Neural cell (in vitro differentiated cells): ENCODE measurements at regions not wholly inside any gene's neighbourhood (a gene's known extent, or its start where the extent isn't known, plus 50 kb on each side); places are given as distances from the start of the nearest gene placed in this dataset.

Experiments
- H2AFZ ChIP-seq: fragments of 200-600, 300-800 bp; sonication (generic), shearing (Covaris generic); 2 replicates; pipeline ENCODE4 v1.6.0; 2014; ENCODE audit warnings: low read depth, mild to moderate bottlenecking, antibody characterized with exemption, low read length, moderate library complexity
- H3F3A ChIP-seq: fragments of 200-600 bp; shearing (Covaris generic); 2 replicates; pipeline ENCODE4 v1.6.1; 2016; ENCODE audit warnings: mild to moderate bottlenecking, moderate library complexity, mixed read lengths, antibody characterized with exemption, low read length; ENCODE audit not compliant: insufficient read depth, poor library complexity, severe bottlenecking
- H3K27ac ChIP-seq: fragments of 200-600, 300-800 bp; sonication (generic), shearing (Covaris generic); 2 replicates; pipeline ENCODE4 v1.5.1; 2014; ENCODE audit warnings: mild to moderate bottlenecking, low read length, moderate library complexity
- H3K27me3 ChIP-seq: fragments of 300-800, 200-600 bp; sonication (generic), shearing (Covaris generic); 2 replicates; pipeline ENCODE4 v1.6.0; 2014; ENCODE audit warnings: mild to moderate bottlenecking, low read depth, low read length, moderate library complexity; ENCODE audit not compliant: insufficient read depth
- H3K36me3 ChIP-seq: fragments of 300-800, 200-600 bp; sonication (generic), shearing (Covaris generic); 2 replicates; pipeline ENCODE4 v1.5.1; 2014; ENCODE audit warnings: mild to moderate bottlenecking, antibody characterized with exemption, low read length, moderate library complexity; ENCODE audit not compliant: insufficient read depth
- H3K4me2 ChIP-seq: fragments of 300-800, 200-600 bp; sonication (generic), shearing (Covaris generic); 2 replicates; pipeline ENCODE4 v1.6.0; 2014; ENCODE audit warnings: mild to moderate bottlenecking, low read length
- H3K4me3 ChIP-seq: fragments of 300-800, 200-600 bp; sonication (generic), shearing (Covaris generic); 2 replicates; pipeline ENCODE4 v1.5.1; 2014; ENCODE audit warnings: mild to moderate bottlenecking, low read length, moderate library complexity
- H3K79me2 ChIP-seq: fragments of 200-600 bp; shearing (Covaris generic); replicated peaks from 2 replicates; pipeline ENCODE4 v1.6.0; 2014; ENCODE audit warnings: mild to moderate bottlenecking, low read length, moderate library complexity; ENCODE audit not compliant: insufficient read depth
- H3K9ac ChIP-seq: fragments of 300-800, 200-600 bp; sonication (generic), shearing (Covaris generic); 2 replicates; pipeline ENCODE4 v1.6.1; 2016; ENCODE audit warnings: mild to moderate bottlenecking, low read length, mixed read lengths
- H3K9me2 ChIP-seq: fragments of 200-600 bp; shearing (Covaris generic); 2 replicates; pipeline ENCODE4 v1.6.1; 2016; ENCODE audit warnings: mild to moderate bottlenecking, low read length, mixed read lengths; ENCODE audit not compliant: insufficient read depth
- H3K9me3 ChIP-seq: fragments of 200-600, 300-800 bp; sonication (generic), shearing (Covaris generic); 2 replicates; pipeline ENCODE4 v1.6.1; 2016; ENCODE audit warnings: mild to moderate bottlenecking, mixed run types, low read length, moderate library complexity, mixed read lengths
- H4K20me1 ChIP-seq: fragments of 200-600 bp; shearing (Covaris generic); 2 replicates; pipeline ENCODE4 v1.6.1; 2016; ENCODE audit warnings: mild to moderate bottlenecking, mixed run types; ENCODE audit not compliant: insufficient read depth
- EP300 ChIP-seq: fragments of 450-650 bp; conservative IDR thresholded peaks from 2 replicates; pipeline ENCODE4 v1.6.1; 2014; ENCODE audit warnings: antibody characterized with exemption, mild to moderate bottlenecking, moderate library complexity; ENCODE audit not compliant: poor library complexity, severe bottlenecking
- EZH2 ChIP-seq: fragments of 200-600, 300-800 bp; shearing (Covaris generic), sonication (generic); IDR thresholded peaks from 2 replicates; pipeline ENCODE4 v1.6.1; 2014; ENCODE audit warnings: antibody characterized with exemption, low read length, borderline replicate concordance, mild to moderate bottlenecking; ENCODE audit not compliant: insufficient read depth, poor library complexity, severe bottlenecking
- MXI1 ChIP-seq: fragments of 450-650 bp; conservative IDR thresholded peaks from 2 replicates; pipeline ENCODE4 v1.6.1; 2014; ENCODE audit warnings: antibody characterized with exemption, mild to moderate bottlenecking; ENCODE audit not compliant: poor library complexity, severe bottlenecking
- POLR2AphosphoS5 ChIP-seq: IDR thresholded peaks from 2 replicates; pipeline ENCODE4 v1.6.1; 2012
- RAD21 ChIP-seq: fragments of 450-650 bp; conservative IDR thresholded peaks from 2 replicates; pipeline ENCODE4 v1.6.1; 2014; ENCODE audit warnings: antibody characterized with exemption, mild to moderate bottlenecking, moderate library complexity
- SMC3 ChIP-seq: fragments of 450-650 bp; conservative IDR thresholded peaks from 2 replicates; pipeline ENCODE4 v1.6.1; 2014; ENCODE audit warnings: antibody characterized with exemption, mild to moderate bottlenecking, moderate library complexity; ENCODE audit not compliant: poor library complexity
- TAF1 ChIP-seq: IDR thresholded peaks from 2 replicates; pipeline ENCODE4 v1.6.1; 2012; ENCODE audit warnings: low read depth
- TF ChIP-seq, protein P1 (sequence below): IDR thresholded peaks from 2 replicates; pipeline ENCODE4 v1.6.1; 2012; ENCODE audit warnings: borderline replicate concordance
- TF ChIP-seq, protein P2 (sequence below): fragments of 450-650 bp; IDR thresholded peaks from 2 replicates; pipeline ENCODE4 v1.5.1; 2014; ENCODE audit warnings: antibody characterized with exemption, mild to moderate bottlenecking, moderate library complexity; ENCODE audit not compliant: poor library complexity, severe bottlenecking

DNA sequence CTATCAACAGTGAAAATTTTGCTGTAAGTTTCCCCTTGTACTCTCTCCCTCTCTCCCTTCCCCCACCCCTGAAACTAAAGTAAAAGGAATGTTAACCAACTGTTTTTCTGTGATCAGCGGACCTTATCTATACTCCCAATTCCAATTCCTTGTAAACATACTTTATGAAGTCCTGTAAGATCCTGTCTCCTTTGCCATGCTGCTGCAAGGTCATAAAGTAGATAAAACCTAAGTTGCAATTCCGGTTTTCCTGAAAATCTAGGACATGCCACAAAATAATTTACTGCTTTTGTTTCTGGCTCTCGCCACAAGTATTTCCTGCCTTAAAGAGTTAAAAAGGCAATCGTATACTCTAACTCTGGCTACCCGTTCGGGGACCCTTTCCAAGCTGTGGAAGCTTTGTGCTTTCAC lies 1469.0 kb downstream of the LRRC4C start:
- H3K9ac ChIP-seq, result no peak overlapping the region
- no peak for TF ChIP-seq POLR2AphosphoS5
- TF ChIP-seq RAD21, result no peak
- no peak for TF ChIP-seq TAF1
- TF ChIP-seq SMC3, result no peak
- no peak for TF ChIP-seq EP300
- no peaks in the 10 kb centered on the region for H3K9me2 ChIP-seq
- H3F3A ChIP-seq, result no peaks in the 10 kb centered on the region
- no peak overlapping the region for H3K4me3 ChIP-seq
- no peaks in the 10 kb centered on the region for H3K9me3 ChIP-seq
- no peak overlapping the region for H3K27ac ChIP-seq
- H4K20me1 ChIP-seq, result no peaks in the 10 kb centered on the region
- H3K27me3 ChIP-seq, result no peaks in the 10 kb centered on the region
- no peak overlapping the region for H3K4me2 ChIP-seq
- H3K79me2 ChIP-seq, result no peaks in the 10 kb centered on the region
- no peaks in the 10 kb centered on the region for H3K36me3 ChIP-seq
- H2AFZ ChIP-seq, result no peak overlapping the region

DNA sequence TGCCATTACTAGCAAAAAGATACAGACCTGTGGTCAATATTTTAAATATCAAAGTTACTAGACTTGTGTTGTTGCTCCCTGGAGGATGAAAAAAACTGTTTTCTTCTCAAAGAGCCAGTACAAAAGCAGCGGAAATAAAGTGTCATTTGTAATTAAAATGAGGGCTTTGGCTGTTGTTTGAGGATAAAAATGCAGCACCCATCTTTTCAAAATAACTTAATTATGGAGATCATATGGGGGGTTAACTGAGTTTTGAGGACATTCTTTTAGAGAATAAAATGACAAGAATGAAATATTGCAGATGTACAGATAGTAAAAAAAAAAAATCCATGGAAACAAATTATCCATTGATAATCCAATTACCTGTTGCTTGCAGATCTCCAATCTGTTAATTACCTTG lies 1484.4 kb downstream of the LRRC4C start:
- Histone ChIP-seq H3K27me3 (no peaks in the 10 kb centered on the region), H3K79me2 (no peaks in the 10 kb centered on the region), H3F3A (no peaks in the 10 kb centered on the region), H3K27ac (no peak overlapping the region), H3K9me2 (no peaks in the 10 kb centered on the region), H3K4me2 (no peak overlapping the region), H3K9ac (no peak overlapping the region), H4K20me1 (no peaks in the 10 kb centered on the region), H2AFZ (no peak overlapping the region), H3K36me3 (no peaks in the 10 kb centered on the region), H3K4me3 (no peak overlapping the region), H3K9me3 (no peaks in the 10 kb centered on the region)
- TF ChIP-seq, protein P1, sequence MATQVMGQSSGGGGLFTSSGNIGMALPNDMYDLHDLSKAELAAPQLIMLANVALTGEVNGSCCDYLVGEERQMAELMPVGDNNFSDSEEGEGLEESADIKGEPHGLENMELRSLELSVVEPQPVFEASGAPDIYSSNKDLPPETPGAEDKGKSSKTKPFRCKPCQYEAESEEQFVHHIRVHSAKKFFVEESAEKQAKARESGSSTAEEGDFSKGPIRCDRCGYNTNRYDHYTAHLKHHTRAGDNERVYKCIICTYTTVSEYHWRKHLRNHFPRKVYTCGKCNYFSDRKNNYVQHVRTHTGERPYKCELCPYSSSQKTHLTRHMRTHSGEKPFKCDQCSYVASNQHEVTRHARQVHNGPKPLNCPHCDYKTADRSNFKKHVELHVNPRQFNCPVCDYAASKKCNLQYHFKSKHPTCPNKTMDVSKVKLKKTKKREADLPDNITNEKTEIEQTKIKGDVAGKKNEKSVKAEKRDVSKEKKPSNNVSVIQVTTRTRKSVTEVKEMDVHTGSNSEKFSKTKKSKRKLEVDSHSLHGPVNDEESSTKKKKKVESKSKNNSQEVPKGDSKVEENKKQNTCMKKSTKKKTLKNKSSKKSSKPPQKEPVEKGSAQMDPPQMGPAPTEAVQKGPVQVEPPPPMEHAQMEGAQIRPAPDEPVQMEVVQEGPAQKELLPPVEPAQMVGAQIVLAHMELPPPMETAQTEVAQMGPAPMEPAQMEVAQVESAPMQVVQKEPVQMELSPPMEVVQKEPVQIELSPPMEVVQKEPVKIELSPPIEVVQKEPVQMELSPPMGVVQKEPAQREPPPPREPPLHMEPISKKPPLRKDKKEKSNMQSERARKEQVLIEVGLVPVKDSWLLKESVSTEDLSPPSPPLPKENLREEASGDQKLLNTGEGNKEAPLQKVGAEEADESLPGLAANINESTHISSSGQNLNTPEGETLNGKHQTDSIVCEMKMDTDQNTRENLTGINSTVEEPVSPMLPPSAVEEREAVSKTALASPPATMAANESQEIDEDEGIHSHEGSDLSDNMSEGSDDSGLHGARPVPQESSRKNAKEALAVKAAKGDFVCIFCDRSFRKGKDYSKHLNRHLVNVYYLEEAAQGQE, result no peak
- TF ChIP-seq SMC3, result no peak
- no peak for TF ChIP-seq EZH2
- TF ChIP-seq, protein P2, sequence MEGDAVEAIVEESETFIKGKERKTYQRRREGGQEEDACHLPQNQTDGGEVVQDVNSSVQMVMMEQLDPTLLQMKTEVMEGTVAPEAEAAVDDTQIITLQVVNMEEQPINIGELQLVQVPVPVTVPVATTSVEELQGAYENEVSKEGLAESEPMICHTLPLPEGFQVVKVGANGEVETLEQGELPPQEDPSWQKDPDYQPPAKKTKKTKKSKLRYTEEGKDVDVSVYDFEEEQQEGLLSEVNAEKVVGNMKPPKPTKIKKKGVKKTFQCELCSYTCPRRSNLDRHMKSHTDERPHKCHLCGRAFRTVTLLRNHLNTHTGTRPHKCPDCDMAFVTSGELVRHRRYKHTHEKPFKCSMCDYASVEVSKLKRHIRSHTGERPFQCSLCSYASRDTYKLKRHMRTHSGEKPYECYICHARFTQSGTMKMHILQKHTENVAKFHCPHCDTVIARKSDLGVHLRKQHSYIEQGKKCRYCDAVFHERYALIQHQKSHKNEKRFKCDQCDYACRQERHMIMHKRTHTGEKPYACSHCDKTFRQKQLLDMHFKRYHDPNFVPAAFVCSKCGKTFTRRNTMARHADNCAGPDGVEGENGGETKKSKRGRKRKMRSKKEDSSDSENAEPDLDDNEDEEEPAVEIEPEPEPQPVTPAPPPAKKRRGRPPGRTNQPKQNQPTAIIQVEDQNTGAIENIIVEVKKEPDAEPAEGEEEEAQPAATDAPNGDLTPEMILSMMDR, result no peak
- TF ChIP-seq POLR2AphosphoS5, result no peak
- no peak for TF ChIP-seq RAD21
- TF ChIP-seq TAF1, result no peak
- no peak for TF ChIP-seq EP300
- no peak for TF ChIP-seq MXI1

DNA sequence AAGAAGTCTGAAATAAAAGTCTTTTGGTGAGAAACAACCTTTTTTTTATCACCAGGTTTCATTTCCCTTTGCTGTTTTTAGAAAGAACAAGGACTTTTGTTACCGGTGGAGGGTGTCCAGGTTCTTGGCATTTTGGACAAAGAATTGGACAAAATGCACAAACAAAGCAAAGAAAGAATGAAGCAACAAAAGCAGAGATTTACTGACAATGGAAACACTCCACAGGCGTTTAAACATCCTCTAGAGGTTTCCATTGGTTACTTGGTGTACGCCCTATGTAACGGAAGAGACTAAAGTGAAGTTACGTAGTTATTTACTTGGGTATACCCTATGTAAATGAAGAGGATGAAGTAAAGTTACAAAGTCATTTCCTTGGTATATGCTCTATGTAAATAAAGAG lies 1487.0 kb downstream of the LRRC4C start:
- Histone ChIP-seq H3F3A (no peaks in the 10 kb centered on the region), H3K36me3 (no peaks in the 10 kb centered on the region), H2AFZ (no peak overlapping the region), H3K9me3 (no peaks in the 10 kb centered on the region), H3K27ac (no peak overlapping the region), H3K4me2 (no peak overlapping the region), H3K4me3 (no peak overlapping the region), H3K79me2 (no peaks in the 10 kb centered on the region), H3K27me3 (no peaks in the 10 kb centered on the region), H4K20me1 (no peaks in the 10 kb centered on the region), H3K9ac (no peak overlapping the region), H3K9me2 (no peaks in the 10 kb centered on the region)
- TF ChIP-seq, protein P1, result no peak
- no peak for TF ChIP-seq EP300
- no peak for TF ChIP-seq EZH2
- no peak for TF ChIP-seq POLR2AphosphoS5
- TF ChIP-seq TAF1, result no peak
- no peak for TF ChIP-seq RAD21
- TF ChIP-seq, protein P2, result no peak
- TF ChIP-seq MXI1, result no peak
- TF ChIP-seq SMC3, result no peak
